Neural cell (in vitro differentiated cells): ENCODE measurements at regions not wholly inside any gene's neighbourhood (a gene's known extent, or its start where the extent isn't known, plus 50 kb on each side); places are given as distances from the start of the nearest gene placed in this dataset.

Experiments
- H2AFZ ChIP-seq: fragments of 200-600, 300-800 bp; sonication (generic), shearing (Covaris generic); 2 replicates; pipeline ENCODE4 v1.6.0; 2014; ENCODE audit warnings: low read depth, mild to moderate bottlenecking, antibody characterized with exemption, low read length, moderate library complexity
- H3F3A ChIP-seq: fragments of 200-600 bp; shearing (Covaris generic); 2 replicates; pipeline ENCODE4 v1.6.1; 2016; ENCODE audit warnings: mild to moderate bottlenecking, moderate library complexity, mixed read lengths, antibody characterized with exemption, low read length; ENCODE audit not compliant: insufficient read depth, poor library complexity, severe bottlenecking
- H3K27ac ChIP-seq: fragments of 200-600, 300-800 bp; sonication (generic), shearing (Covaris generic); 2 replicates; pipeline ENCODE4 v1.5.1; 2014; ENCODE audit warnings: mild to moderate bottlenecking, low read length, moderate library complexity
- H3K27me3 ChIP-seq: fragments of 300-800, 200-600 bp; sonication (generic), shearing (Covaris generic); 2 replicates; pipeline ENCODE4 v1.6.0; 2014; ENCODE audit warnings: mild to moderate bottlenecking, low read depth, low read length, moderate library complexity; ENCODE audit not compliant: insufficient read depth
- H3K36me3 ChIP-seq: fragments of 300-800, 200-600 bp; sonication (generic), shearing (Covaris generic); 2 replicates; pipeline ENCODE4 v1.5.1; 2014; ENCODE audit warnings: mild to moderate bottlenecking, antibody characterized with exemption, low read length, moderate library complexity; ENCODE audit not compliant: insufficient read depth
- H3K4me2 ChIP-seq: fragments of 300-800, 200-600 bp; sonication (generic), shearing (Covaris generic); 2 replicates; pipeline ENCODE4 v1.6.0; 2014; ENCODE audit warnings: mild to moderate bottlenecking, low read length
- H3K4me3 ChIP-seq: fragments of 300-800, 200-600 bp; sonication (generic), shearing (Covaris generic); 2 replicates; pipeline ENCODE4 v1.5.1; 2014; ENCODE audit warnings: mild to moderate bottlenecking, low read length, moderate library complexity
- H3K79me2 ChIP-seq: fragments of 200-600 bp; shearing (Covaris generic); replicated peaks from 2 replicates; pipeline ENCODE4 v1.6.0; 2014; ENCODE audit warnings: mild to moderate bottlenecking, low read length, moderate library complexity; ENCODE audit not compliant: insufficient read depth
- H3K9ac ChIP-seq: fragments of 300-800, 200-600 bp; sonication (generic), shearing (Covaris generic); 2 replicates; pipeline ENCODE4 v1.6.1; 2016; ENCODE audit warnings: mild to moderate bottlenecking, low read length, mixed read lengths
- H3K9me2 ChIP-seq: fragments of 200-600 bp; shearing (Covaris generic); 2 replicates; pipeline ENCODE4 v1.6.1; 2016; ENCODE audit warnings: mild to moderate bottlenecking, low read length, mixed read lengths; ENCODE audit not compliant: insufficient read depth
- H3K9me3 ChIP-seq: fragments of 200-600, 300-800 bp; sonication (generic), shearing (Covaris generic); 2 replicates; pipeline ENCODE4 v1.6.1; 2016; ENCODE audit warnings: mild to moderate bottlenecking, mixed run types, low read length, moderate library complexity, mixed read lengths
- H4K20me1 ChIP-seq: fragments of 200-600 bp; shearing (Covaris generic); 2 replicates; pipeline ENCODE4 v1.6.1; 2016; ENCODE audit warnings: mild to moderate bottlenecking, mixed run types; ENCODE audit not compliant: insufficient read depth
- CTCF ChIP-seq: fragments of 450-650 bp; IDR thresholded peaks from 2 replicates; pipeline ENCODE4 v1.5.1; 2014; ENCODE audit warnings: antibody characterized with exemption, mild to moderate bottlenecking, moderate library complexity; ENCODE audit not compliant: poor library complexity, severe bottlenecking
- EP300 ChIP-seq: fragments of 450-650 bp; conservative IDR thresholded peaks from 2 replicates; pipeline ENCODE4 v1.6.1; 2014; ENCODE audit warnings: antibody characterized with exemption, mild to moderate bottlenecking, moderate library complexity; ENCODE audit not compliant: poor library complexity, severe bottlenecking
- EZH2 ChIP-seq: fragments of 200-600, 300-800 bp; shearing (Covaris generic), sonication (generic); IDR thresholded peaks from 2 replicates; pipeline ENCODE4 v1.6.1; 2014; ENCODE audit warnings: antibody characterized with exemption, low read length, borderline replicate concordance, mild to moderate bottlenecking; ENCODE audit not compliant: insufficient read depth, poor library complexity, severe bottlenecking
- MXI1 ChIP-seq: fragments of 450-650 bp; conservative IDR thresholded peaks from 2 replicates; pipeline ENCODE4 v1.6.1; 2014; ENCODE audit warnings: antibody characterized with exemption, mild to moderate bottlenecking; ENCODE audit not compliant: poor library complexity, severe bottlenecking
- POLR2AphosphoS5 ChIP-seq: IDR thresholded peaks from 2 replicates; pipeline ENCODE4 v1.6.1; 2012
- RAD21 ChIP-seq: fragments of 450-650 bp; conservative IDR thresholded peaks from 2 replicates; pipeline ENCODE4 v1.6.1; 2014; ENCODE audit warnings: antibody characterized with exemption, mild to moderate bottlenecking, moderate library complexity
- REST ChIP-seq: IDR thresholded peaks from 2 replicates; pipeline ENCODE4 v1.6.1; 2012; ENCODE audit warnings: borderline replicate concordance
- SMC3 ChIP-seq: fragments of 450-650 bp; conservative IDR thresholded peaks from 2 replicates; pipeline ENCODE4 v1.6.1; 2014; ENCODE audit warnings: antibody characterized with exemption, mild to moderate bottlenecking, moderate library complexity; ENCODE audit not compliant: poor library complexity
- TAF1 ChIP-seq: IDR thresholded peaks from 2 replicates; pipeline ENCODE4 v1.6.1; 2012; ENCODE audit warnings: low read depth

GRCh38 chr10:57964351-57964750, 303.3 kb downstream of the IPMK start:
- Histone ChIP-seq H3K27ac (no peak overlapping the region), H3K9me2 (no peaks in the 10 kb centered on the region), H3K36me3 (no peaks in the 10 kb centered on the region), H3K9ac (no peak overlapping the region), H3K4me3 (no peak overlapping the region), H2AFZ (no peak overlapping the region), H3K4me2 (no peak overlapping the region), H3K9me3 (no peaks in the 10 kb centered on the region), H3K79me2 (no peaks in the 10 kb centered on the region), H3K27me3 (no peaks in the 10 kb centered on the region), H4K20me1 (no peaks in the 10 kb centered on the region), H3F3A (no peaks in the 10 kb centered on the region)
- TF ChIP-seq SMC3: no peak
- no peak for TF ChIP-seq MXI1
- TF ChIP-seq TAF1: no peak
- TF ChIP-seq POLR2AphosphoS5: no peak
- no peak for TF ChIP-seq CTCF
- no peak for TF ChIP-seq EZH2
- TF ChIP-seq REST: no peak
- no peak for TF ChIP-seq EP300
- TF ChIP-seq RAD21: no peak

GRCh38 chr10:57963546-57963945, 304.1 kb downstream of the IPMK start:
- Histone ChIP-seq H3K27ac (no peak overlapping the region), H2AFZ (no peak overlapping the region), H3K79me2 (no peaks in the 10 kb centered on the region), H4K20me1 (no peaks in the 10 kb centered on the region), H3F3A (no peaks in the 10 kb centered on the region), H3K4me3 (no peak overlapping the region), H3K36me3 (no peaks in the 10 kb centered on the region), H3K9me3 (no peaks in the 10 kb centered on the region), H3K9me2 (no peaks in the 10 kb centered on the region), H3K9ac (no peak overlapping the region), H3K27me3 (no peaks in the 10 kb centered on the region), H3K4me2 (no peak overlapping the region)
- TF ChIP-seq SMC3: no peak
- TF ChIP-seq POLR2AphosphoS5: no peak
- no peak for TF ChIP-seq MXI1
- no peak for TF ChIP-seq EP300
- TF ChIP-seq TAF1: no peak
- TF ChIP-seq EZH2: no peak
- no peak for TF ChIP-seq RAD21
- no peak for TF ChIP-seq CTCF
- TF ChIP-seq REST: no peak
